Thyroid gland (tissue), 4 donors: ENCODE measurements at regions not wholly inside any gene's neighbourhood (a gene's known extent, or its start where the extent isn't known, plus 50 kb on each side); places are given as distances from the start of the nearest gene placed in this dataset.

Experiments
- POLR2A ChIP-seq, 2 donors: fragments of 450-650 bp; IDR thresholded peaks; one replicate each; pipeline ENCODE4 v1.6.1; 2017; ENCODE audit warnings: antibody characterized with exemption in 2 of 2, mild to moderate bottlenecking in 2 of 2, moderate library complexity in 1 of 2
- TF ChIP-seq, protein P1 (sequence below), 6 experiments: fragments of 200-600 bp in 3 of 6; fragments of 450-650 bp in 3 of 6; sonication (generic) in 3 of 6; IDR thresholded peaks; one replicate each; pipeline ENCODE4 v1.5.1; 2016 to 2019; ENCODE audit warnings: antibody characterized with exemption in 6 of 6, mild to moderate bottlenecking in 2 of 6, inconsistent platforms in 1 of 6, moderate library complexity in 1 of 6

- TF ChIP-seq POLR2A (IDR thresholded peaks at IDR 0.05), result no peak
- TF ChIP-seq, protein P1, sequence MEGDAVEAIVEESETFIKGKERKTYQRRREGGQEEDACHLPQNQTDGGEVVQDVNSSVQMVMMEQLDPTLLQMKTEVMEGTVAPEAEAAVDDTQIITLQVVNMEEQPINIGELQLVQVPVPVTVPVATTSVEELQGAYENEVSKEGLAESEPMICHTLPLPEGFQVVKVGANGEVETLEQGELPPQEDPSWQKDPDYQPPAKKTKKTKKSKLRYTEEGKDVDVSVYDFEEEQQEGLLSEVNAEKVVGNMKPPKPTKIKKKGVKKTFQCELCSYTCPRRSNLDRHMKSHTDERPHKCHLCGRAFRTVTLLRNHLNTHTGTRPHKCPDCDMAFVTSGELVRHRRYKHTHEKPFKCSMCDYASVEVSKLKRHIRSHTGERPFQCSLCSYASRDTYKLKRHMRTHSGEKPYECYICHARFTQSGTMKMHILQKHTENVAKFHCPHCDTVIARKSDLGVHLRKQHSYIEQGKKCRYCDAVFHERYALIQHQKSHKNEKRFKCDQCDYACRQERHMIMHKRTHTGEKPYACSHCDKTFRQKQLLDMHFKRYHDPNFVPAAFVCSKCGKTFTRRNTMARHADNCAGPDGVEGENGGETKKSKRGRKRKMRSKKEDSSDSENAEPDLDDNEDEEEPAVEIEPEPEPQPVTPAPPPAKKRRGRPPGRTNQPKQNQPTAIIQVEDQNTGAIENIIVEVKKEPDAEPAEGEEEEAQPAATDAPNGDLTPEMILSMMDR (IDR thresholded peaks at IDR 0.05), result no peak
Measured at GRCh38 chr2:150008901-150009300, 421.3 kb upstream of the MMADHC start.
